ENCODE measurements at regions not wholly inside any gene's neighbourhood (a gene's known extent, or its start where the extent isn't known, plus 50 kb on each side); places are given as distances from the start of the nearest gene placed in this dataset.

GRCh38 chr19:27911122-27911898 lies 1301.6 kb downstream of the UQCRFS1 start:
- no peak for TF ChIP-seq CTCF (IDR thresholded peaks at IDR 0.05; ENCODE audit: low read depth, low read length)
- no peak for DNase-seq (ENCODE audit: extremely low read depth, low read depth)

- TF ChIP-seq CTCF (IDR thresholded peaks at IDR 0.05; ENCODE audit: low read depth, low read length) = no peak
- no peak for DNase-seq (ENCODE audit: extremely low read depth, low read depth)
These were observed 1303.1 kb downstream of the UQCRFS1 start for GRCh38 chr19:27909861-27910260.

GRCh38 chr19:27909185-27909840 lies 1303.6 kb downstream of the UQCRFS1 start:
- TF ChIP-seq CTCF (IDR thresholded peaks at IDR 0.05; ENCODE audit: low read depth, low read length) = no peak
- no peak for DNase-seq (ENCODE audit: extremely low read depth, low read depth)

- no peak for TF ChIP-seq CTCF (IDR thresholded peaks at IDR 0.05; ENCODE audit: low read depth, low read length)
- DNase-seq (ENCODE audit: extremely low read depth, low read depth) = no peak
These were observed 1306.9 kb downstream of the UQCRFS1 start for GRCh38 chr19:27906081-27906480.

GRCh38 chr19:27905074-27905473 lies 1307.9 kb downstream of the UQCRFS1 start:
- no peak for TF ChIP-seq CTCF (IDR thresholded peaks at IDR 0.05; ENCODE audit: low read depth, low read length)
- no peak for DNase-seq (ENCODE audit: extremely low read depth, low read depth)

GRCh38 chr19:27901078-27901477 lies 1311.9 kb downstream of the UQCRFS1 start:
- TF ChIP-seq CTCF (IDR thresholded peaks at IDR 0.05; ENCODE audit: low read depth, low read length) = no peak

GRCh38 chr19:27896091-27896490 lies 1316.9 kb downstream of the UQCRFS1 start:
- TF ChIP-seq CTCF (IDR thresholded peaks at IDR 0.05; ENCODE audit: low read depth, low read length) = no peak
- DNase-seq (ENCODE audit: extremely low read depth, low read depth) = no peak

More at GRCh38 chr19:27901078-27901477, 1311.9 kb downstream of the UQCRFS1 start:
- no peak for DNase-seq (ENCODE audit: extremely low read depth, low read depth)

Measured in AG09319 (cell line).